ENCODE measurements at regions not wholly inside any gene's neighbourhood (a gene's known extent, or its start where the extent isn't known, plus 50 kb on each side); places are given as distances from the start of the nearest gene placed in this dataset.

- no peak for TF ChIP-seq CTCF (IDR thresholded peaks at IDR 0.05 in 2 of 3, conservative IDR thresholded peaks at IDR 0.05 in 1 of 3; ENCODE audit: borderline replicate concordance in 1 of 3, insufficient read depth in 1 of 3, low read depth in 2 of 3, low read length in 2 of 3)
- TF ChIP-seq CBX3 (IDR thresholded peaks at IDR 0.05; ENCODE audit: low read depth): no peak
- no peak for TF ChIP-seq ZBTB33 (IDR thresholded peaks at IDR 0.05; ENCODE audit: extremely low read depth, insufficient replicate concordance, low read length)
Measured at GRCh38 chr3:95612611-95613010, 1201.8 kb upstream of the EPHA6 start (continued).

- H3K4me1 ChIP-seq (ENCODE audit: control insufficient read depth in 1 of 2, insufficient read depth in 2 of 2, low read length in 2 of 2): no peaks in the 10 kb centered on the region
- DNase-seq (ENCODE audit: low read depth, low spot score): no peak
- no peak overlapping the region for H3K9ac ChIP-seq (ENCODE audit: low read length)
- no peaks in the 10 kb centered on the region for H4K20me1 ChIP-seq (ENCODE audit: insufficient read depth)
- intact Hi-C loops (cut with micrococcal nuclease): no loop called here
- H3K36me3 ChIP-seq (ENCODE audit: control insufficient read depth in 1 of 2, insufficient read depth in 2 of 2, low read length in 2 of 2): no peaks in the 10 kb centered on the region
- peaks cover 9 to 12% of the 10 kb centered on the region in 2 experiments; a peak in 3 of 4 replicates for H3K9me3 ChIP-seq (ENCODE audit: control insufficient read depth in 1 of 2, insufficient read depth in 1 of 2, low read depth in 1 of 2, low read length in 2 of 2)
- ChIA-PET RAD21 (ENCODE audit: low non-redundant PET in 1 of 2, low total read pairs in 2 of 2, uncharacterized antibody in 2 of 2, unreplicated experiment in 2 of 2) (no interaction called here), POLR2A (no interaction called here), CTCF (no interaction called here)
- no peak overlapping the region for H3K4me2 ChIP-seq (ENCODE audit: low read length)
- no peak for TF ChIP-seq REST (IDR thresholded peaks at IDR 0.05; ENCODE audit: low read depth)
- TF ChIP-seq EZH2 (IDR thresholded peaks at IDR 0.05): no peak
- TF ChIP-seq ZNF274 (IDR thresholded peaks at IDR 0.05; ENCODE audit: low read depth, low read length): no peak
- TF ChIP-seq CTCF (IDR thresholded peaks at IDR 0.05 in 2 of 3, conservative IDR thresholded peaks at IDR 0.05 in 1 of 3; ENCODE audit: borderline replicate concordance in 1 of 3, insufficient read depth in 1 of 3, low read depth in 2 of 3, low read length in 2 of 3): no peak
- no peak for TF ChIP-seq TCF7L2 (IDR thresholded peaks at IDR 0.05; ENCODE audit: borderline replicate concordance, extremely low read depth, insufficient read depth, insufficient read length)
- no peak for TF ChIP-seq SP1 (IDR thresholded peaks at IDR 0.05; ENCODE audit: low read depth)
- no peak for TF ChIP-seq JUND (IDR thresholded peaks at IDR 0.05)
- TF ChIP-seq FOSL1 (IDR thresholded peaks at IDR 0.05; ENCODE audit: low read depth): no peak
- no peak for TF ChIP-seq CBX3 (IDR thresholded peaks at IDR 0.05; ENCODE audit: low read depth)
- TF ChIP-seq RAD21 (IDR thresholded peaks at IDR 0.05; ENCODE audit: low read depth): no peak
- no peak for TF ChIP-seq ZBTB33 (IDR thresholded peaks at IDR 0.05; ENCODE audit: extremely low read depth, insufficient replicate concordance, low read length)
- no TSS peak for BruUV-seq (replicated peaks)
- ATAC-seq: no peak
- H3K9me2 ChIP-seq (ENCODE audit: insufficient read depth): no peaks in the 10 kb centered on the region
- H3K79me2 ChIP-seq (ENCODE audit: insufficient read depth, low read length): no peaks in the 10 kb centered on the region
- no peak overlapping the region for H3K27ac ChIP-seq (ENCODE audit: low read depth, low read length)
- H2AFZ ChIP-seq (ENCODE audit: low read depth, low read length, poor library complexity, severe bottlenecking): no peak overlapping the region
- H3K4me3 ChIP-seq (replicated peaks in 1 of 2; ENCODE audit: low read depth in 1 of 2, low read length in 2 of 2): no peak overlapping the region
- H3K27me3 ChIP-seq (ENCODE audit: insufficient read depth, low read length): no peaks in the 10 kb centered on the region
Measured at GRCh38 chr3:95613993-95614392, 1200.4 kb upstream of the EPHA6 start.
